Femur (tissue), 1 donor: ENCODE measurements at regions not wholly inside any gene's neighbourhood (a gene's known extent, or its start where the extent isn't known, plus 50 kb on each side); places are given as distances from the start of the nearest gene placed in this dataset.
"Not testable (repeated sequence)": the region's sequence is repeated elsewhere in the genome, so short reads cannot be mapped to it uniquely, and the experiment has no call there.

Source experiments
- DNase-seq: peaks from one replicate; pipeline ENCODE4 v3.0.0-alpha.2; 2017

- no peak for DNase-seq
Observed at GRCh38 chr6:122214605-122215318, 184.7 kb upstream of the HSF2 start.

GRCh38 chr6:122220254-122220653 lies 179.2 kb upstream of the HSF2 start:
- DNase-seq = no peak

- DNase-seq = no peak
Observed at GRCh38 chr6:122222761-122223160, 176.7 kb upstream of the HSF2 start.

- no peak for DNase-seq
Observed at GRCh38 chr6:122223251-122223650, 176.2 kb upstream of the HSF2 start.

GRCh38 chr6:122238861-122239260 lies 160.6 kb upstream of the HSF2 start:
- DNase-seq = no peak

- no peak for DNase-seq
Observed at GRCh38 chr6:122246906-122247658, 152.4 kb upstream of the HSF2 start.

- DNase-seq = no peak
Observed at GRCh38 chr6:122248001-122248669, 151.3 kb upstream of the HSF2 start.

GRCh38 chr6:122248844-122249243 lies 150.6 kb upstream of the HSF2 start:
- no peak for DNase-seq

GRCh38 chr6:122258839-122259238 lies 140.6 kb upstream of the HSF2 start:
- DNase-seq = no peak

- DNase-seq = no peak
Observed at GRCh38 chr6:122264557-122264956, 134.9 kb upstream of the HSF2 start.

GRCh38 chr6:122265755-122266154 lies 133.7 kb upstream of the HSF2 start:
- DNase-seq = no peak

GRCh38 chr6:122268394-122268793 lies 131.1 kb upstream of the HSF2 start:
- DNase-seq = no peak

GRCh38 chr6:122276637-122277036 lies 122.8 kb upstream of the HSF2 start:
- DNase-seq = no peak

GRCh38 chr6:122280105-122281021 lies 119.1 kb upstream of the HSF2 start:
- not testable (repeated sequence) for DNase-seq

GRCh38 chr6:122283884-122284283 lies 115.6 kb upstream of the HSF2 start:
- DNase-seq = no peak

GRCh38 chr6:122284848-122285247 lies 114.6 kb upstream of the HSF2 start:
- DNase-seq = no peak

GRCh38 chr6:122285292-122285913 lies 114.0 kb upstream of the HSF2 start:
- DNase-seq = no peak

GRCh38 chr6:122286512-122286911 lies 112.9 kb upstream of the HSF2 start:
- DNase-seq = no peak

- DNase-seq = peak; percentile 52
Observed at GRCh38 chr6:122289762-122290539, 109.5 kb upstream of the HSF2 start.

GRCh38 chr6:122297010-122297409 lies 102.4 kb upstream of the HSF2 start:
- DNase-seq = no peak

GRCh38 chr6:122302067-122302466 lies 97.4 kb upstream of the HSF2 start:
- DNase-seq = no peak
